SK-N-SH treated with all-trans-retinoic acid at 6 μM for 48 hours (cell line): ENCODE measurements at regions not wholly inside any gene's neighbourhood (a gene's known extent, or its start where the extent isn't known, plus 50 kb on each side); places are given as distances from the start of the nearest gene placed in this dataset.

Experiments
- ATAC-seq: fragments of 200-7000 bp; cut with Tn5 transposase; 3 replicates; pipeline ENCODE4 v1.9.1; 2020; ENCODE audit warnings: mild to moderate bottlenecking, moderate library complexity
- ARNTL ChIP-seq: fragments of 450-650 bp; formaldehyde crosslinking; IDR thresholded peaks from 2 replicates; pipeline ENCODE4 v1.5.0; 2020; ENCODE audit warnings: low read depth, mild to moderate bottlenecking, moderate library complexity, borderline replicate concordance
- BACH2 ChIP-seq: fragments of 250-450 bp; sonication (Bioruptor Pico); IDR thresholded peaks from 2 replicates; pipeline ENCODE4 v1.9.0; 2021; ENCODE audit warnings: mild to moderate bottlenecking, borderline replicate concordance
- CREB5 ChIP-seq: fragments of 250-450 bp; sonication (Bioruptor Pico); IDR thresholded peaks from 2 replicates; pipeline ENCODE4 v1.5.1; 2020; ENCODE audit warnings: low read depth, mild to moderate bottlenecking, moderate library complexity
- CSDC2 ChIP-seq: fragments of 250-450 bp; sonication (Bioruptor Pico); IDR thresholded peaks from 2 replicates; pipeline ENCODE4 v1.5.0; 2020; ENCODE audit warnings: mild to moderate bottlenecking, moderate library complexity
- CSRNP3 ChIP-seq: fragments of 250-450 bp; sonication (Bioruptor Pico); IDR thresholded peaks from 2 replicates; pipeline ENCODE4 v1.5.1; 2021; ENCODE audit warnings: mild to moderate bottlenecking, moderate library complexity
- ESRRG ChIP-seq: fragments of 250-450 bp; sonication (Bioruptor Pico); IDR thresholded peaks from 2 replicates; pipeline ENCODE4 v1.6.1; 2021; ENCODE audit warnings: mild to moderate bottlenecking
- GLIS3 ChIP-seq: fragments of 250-450 bp; sonication (Bioruptor Pico); IDR thresholded peaks from 2 replicates; pipeline ENCODE4 v1.5.0; 2020; ENCODE audit warnings: mild to moderate bottlenecking, moderate library complexity
- ISL1 ChIP-seq: fragments of 250-450 bp; sonication (Bioruptor Pico); IDR thresholded peaks from 2 replicates; pipeline ENCODE4 v2.1.2; 2022; ENCODE audit warnings: mild to moderate bottlenecking, moderate library complexity
- OSR1 ChIP-seq: fragments of 250-450 bp; sonication (Bioruptor Pico); IDR thresholded peaks from 2 replicates; pipeline ENCODE4 v1.8.0; 2022; ENCODE audit warnings: moderate library complexity, mild to moderate bottlenecking, inconsistent platforms
- PATZ1 ChIP-seq: fragments of 250-450 bp; sonication (Bioruptor Pico); IDR thresholded peaks from 2 replicates; pipeline ENCODE4 v1.8.0; 2020; ENCODE audit warnings: mild to moderate bottlenecking, moderate library complexity, borderline replicate concordance
- POU6F1 ChIP-seq: fragments of 250-450 bp; sonication (Bioruptor Pico); IDR thresholded peaks from 2 replicates; pipeline ENCODE4 v1.8.0; 2021; ENCODE audit warnings: low read depth, mild to moderate bottlenecking, moderate library complexity, borderline replicate concordance
- PPARA ChIP-seq: fragments of 250-450 bp; sonication (Bioruptor Pico); IDR thresholded peaks from 2 replicates; pipeline ENCODE4 v1.5.0; 2020; ENCODE audit warnings: mild to moderate bottlenecking, borderline replicate concordance
- RARB ChIP-seq: fragments of 250-450 bp; sonication (Bioruptor Pico); IDR thresholded peaks from 2 replicates; pipeline ENCODE4 v1.8.0; 2021; ENCODE audit warnings: mild to moderate bottlenecking, moderate library complexity
- SNAI2 ChIP-seq: fragments of 250-450 bp; sonication (Bioruptor Pico); IDR thresholded peaks from 2 replicates; pipeline ENCODE4 v1.5.0; 2020; ENCODE audit warnings: mild to moderate bottlenecking, moderate library complexity
- TCF4 ChIP-seq: fragments of 250-450 bp; sonication (Bioruptor Pico); IDR thresholded peaks from 2 replicates; pipeline ENCODE4 v1.8.0; 2021; ENCODE audit warnings: mild to moderate bottlenecking, moderate library complexity, borderline replicate concordance
- TOX ChIP-seq: fragments of 250-450 bp; sonication (Bioruptor Pico); IDR thresholded peaks from 2 replicates; pipeline ENCODE4 v1.8.0; 2021; ENCODE audit warnings: mild to moderate bottlenecking, moderate library complexity, borderline replicate concordance
- ZFP3 ChIP-seq: fragments of 250-450 bp; sonication (Bioruptor Pico); IDR thresholded peaks from 2 replicates; pipeline ENCODE4 v1.5.0; 2020; ENCODE audit warnings: mild to moderate bottlenecking, moderate library complexity
- ZFP30 ChIP-seq: fragments of 450-650 bp; formaldehyde crosslinking; IDR thresholded peaks from 2 replicates; pipeline ENCODE4 v1.5.0; 2022; ENCODE audit warnings: mild to moderate bottlenecking, moderate library complexity
- ZNF565 ChIP-seq: fragments of 450-650 bp; formaldehyde crosslinking; conservative IDR thresholded peaks from 2 replicates; pipeline ENCODE4 v1.5.0; 2020; ENCODE audit warnings: low read depth, mild to moderate bottlenecking, moderate library complexity
- ZNF70 ChIP-seq: fragments of 450-650 bp; formaldehyde crosslinking; IDR thresholded peaks from 2 replicates; pipeline ENCODE4 v1.5.0; 2020; ENCODE audit warnings: mild to moderate bottlenecking, moderate library complexity
- ZNF8 ChIP-seq: fragments of 450-650 bp; formaldehyde crosslinking; IDR thresholded peaks from 2 replicates; pipeline ENCODE4 v1.5.0; 2020; ENCODE audit warnings: mild to moderate bottlenecking, moderate library complexity

- TF ChIP-seq ZFP3 (CRISPR knock-in tag) (no peak), ZFP30 (CRISPR knock-in tag) (no peak), CSRNP3 (CRISPR knock-in tag) (no peak), POU6F1 (CRISPR knock-in tag) (no peak), OSR1 (CRISPR knock-in tag) (no peak), CSDC2 (no peak), ZNF8 (CRISPR knock-in tag) (no peak), TOX (CRISPR knock-in tag) (no peak), ARNTL (CRISPR knock-in tag) (no peak), BACH2 (CRISPR knock-in tag) (no peak), TCF4 (CRISPR knock-in tag) (no peak), ESRRG (CRISPR knock-in tag) (no peak)
- no peak for ATAC-seq
Observed at GRCh38 chr10:53079283-53079682, 306.7 kb upstream of the MBL2 start.

GRCh38 chr10:53076948-53077347 lies 304.4 kb upstream of the MBL2 start:
- peak; percentile 24; the same call in 1 of the 2 replicates for TF ChIP-seq PATZ1
- no peak for TF ChIP-seq OSR1 (CRISPR knock-in tag)
- no peak for TF ChIP-seq GLIS3 (CRISPR knock-in tag)
- no peak for TF ChIP-seq TCF4 (CRISPR knock-in tag)
- no peak for TF ChIP-seq SNAI2 (CRISPR knock-in tag)
- TF ChIP-seq ISL1 (CRISPR knock-in tag), result peak; percentile 41
- no peak for TF ChIP-seq TOX (CRISPR knock-in tag)
- no peak for TF ChIP-seq ZFP3 (CRISPR knock-in tag)
- ATAC-seq, result no peak

GRCh38 chr10:53075469-53075868 lies 302.9 kb upstream of the MBL2 start:
- no peak for TF ChIP-seq SNAI2 (CRISPR knock-in tag)
- no peak for TF ChIP-seq ZNF8 (CRISPR knock-in tag)
- TF ChIP-seq GLIS3 (CRISPR knock-in tag), result no peak
- TF ChIP-seq CREB5 (CRISPR knock-in tag), result no peak
- TF ChIP-seq CSRNP3 (CRISPR knock-in tag), result no peak
- TF ChIP-seq ZFP30 (CRISPR knock-in tag), result no peak
- no peak for TF ChIP-seq TCF4 (CRISPR knock-in tag)
- TF ChIP-seq POU6F1 (CRISPR knock-in tag), result no peak
- TF ChIP-seq RARB, result no peak
- no peak for TF ChIP-seq ISL1 (CRISPR knock-in tag)
- TF ChIP-seq ZNF565, result no peak
- no peak for TF ChIP-seq ZNF70 (CRISPR knock-in tag)
- TF ChIP-seq ESRRG (CRISPR knock-in tag), result no peak
- no peak for TF ChIP-seq PPARA
- no peak for TF ChIP-seq PATZ1
- TF ChIP-seq, all 23 proteins: peak for 0
- ATAC-seq, result no peak
